ENCODE measurements at regions not wholly inside any gene's neighbourhood (a gene's known extent, or its start where the extent isn't known, plus 50 kb on each side); places are given as distances from the start of the nearest gene placed in this dataset.

DNA sequence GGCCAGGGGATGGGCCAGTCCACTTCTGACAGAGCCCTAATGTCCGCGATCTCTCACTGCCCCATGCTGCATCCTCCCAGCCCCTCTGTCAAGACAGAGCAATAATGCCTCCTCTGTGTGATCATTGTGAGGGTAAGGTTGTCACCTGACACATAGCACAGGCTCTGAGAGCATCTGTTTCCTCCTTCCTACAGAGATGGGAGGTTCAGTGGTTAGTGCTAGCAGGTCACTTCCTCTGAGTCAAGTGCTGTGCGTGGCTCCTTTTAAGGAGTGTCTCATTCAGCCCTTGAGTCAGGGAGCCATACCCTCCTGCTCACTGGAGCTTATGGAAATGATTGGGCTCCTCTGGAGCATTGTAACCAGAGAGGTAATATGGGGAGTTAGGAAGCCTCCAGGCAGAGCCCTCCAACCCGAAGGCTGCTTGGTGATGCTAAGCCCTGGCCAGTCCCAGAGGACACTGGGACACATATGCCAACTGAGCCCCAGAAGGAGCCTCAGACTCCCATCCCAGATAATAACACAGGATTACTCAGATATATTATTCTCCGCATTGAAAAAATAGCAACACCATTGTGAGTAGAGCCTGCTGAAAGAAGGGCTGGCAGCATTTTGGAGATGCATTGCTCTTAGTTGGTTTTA, 189.0 kb downstream of the GALNT1 start:
- Mint-ChIP-seq H3K27ac (no peak overlapping the region), H3K9me3 (peaks cover 1% of the 10 kb centered on the region), H3K4me3 (no peak overlapping the region), H3K27me3 (ENCODE audit: insufficient read depth) (no peaks in the 10 kb centered on the region), H3K36me3 (ENCODE audit: low read depth) (no peaks in the 10 kb centered on the region), H3K4me1 (no peaks in the 10 kb centered on the region)
- H3K4me1 ChIP-seq (ENCODE audit: control insufficient read depth, insufficient read depth, low read length): no peaks in the 10 kb centered on the region
- H3K27me3 ChIP-seq (ENCODE audit: control insufficient read depth, insufficient read depth, low read length, poor library complexity, severe bottlenecking): no peaks in the 10 kb centered on the region
- H3K4me3 ChIP-seq (ENCODE audit: low read length): no peak overlapping the region
- TF ChIP-seq, protein P1, sequence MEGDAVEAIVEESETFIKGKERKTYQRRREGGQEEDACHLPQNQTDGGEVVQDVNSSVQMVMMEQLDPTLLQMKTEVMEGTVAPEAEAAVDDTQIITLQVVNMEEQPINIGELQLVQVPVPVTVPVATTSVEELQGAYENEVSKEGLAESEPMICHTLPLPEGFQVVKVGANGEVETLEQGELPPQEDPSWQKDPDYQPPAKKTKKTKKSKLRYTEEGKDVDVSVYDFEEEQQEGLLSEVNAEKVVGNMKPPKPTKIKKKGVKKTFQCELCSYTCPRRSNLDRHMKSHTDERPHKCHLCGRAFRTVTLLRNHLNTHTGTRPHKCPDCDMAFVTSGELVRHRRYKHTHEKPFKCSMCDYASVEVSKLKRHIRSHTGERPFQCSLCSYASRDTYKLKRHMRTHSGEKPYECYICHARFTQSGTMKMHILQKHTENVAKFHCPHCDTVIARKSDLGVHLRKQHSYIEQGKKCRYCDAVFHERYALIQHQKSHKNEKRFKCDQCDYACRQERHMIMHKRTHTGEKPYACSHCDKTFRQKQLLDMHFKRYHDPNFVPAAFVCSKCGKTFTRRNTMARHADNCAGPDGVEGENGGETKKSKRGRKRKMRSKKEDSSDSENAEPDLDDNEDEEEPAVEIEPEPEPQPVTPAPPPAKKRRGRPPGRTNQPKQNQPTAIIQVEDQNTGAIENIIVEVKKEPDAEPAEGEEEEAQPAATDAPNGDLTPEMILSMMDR (conservative IDR thresholded peaks at IDR 0.05): no peak
- no peak overlapping the region for H3K27ac ChIP-seq (ENCODE audit: low read depth, low read length)
- H3K9ac ChIP-seq (ENCODE audit: extremely low read depth, low read length, poor library complexity, severe bottlenecking): no peak overlapping the region
- H3K36me3 ChIP-seq (ENCODE audit: control insufficient read depth, insufficient read depth, low read length): no peaks in the 10 kb centered on the region
- H3K9me3 ChIP-seq (ENCODE audit: control insufficient read depth, low read length): no peaks in the 10 kb centered on the region
- no peak for DNase-seq
- WGBS, 2 experiments (ENCODE audit: insufficient coverage in 1 of 2, insufficient read length in 1 of 2): 62 to 100% methylated on average over 1 to 5 of the region's 5 CpGs

DNA sequence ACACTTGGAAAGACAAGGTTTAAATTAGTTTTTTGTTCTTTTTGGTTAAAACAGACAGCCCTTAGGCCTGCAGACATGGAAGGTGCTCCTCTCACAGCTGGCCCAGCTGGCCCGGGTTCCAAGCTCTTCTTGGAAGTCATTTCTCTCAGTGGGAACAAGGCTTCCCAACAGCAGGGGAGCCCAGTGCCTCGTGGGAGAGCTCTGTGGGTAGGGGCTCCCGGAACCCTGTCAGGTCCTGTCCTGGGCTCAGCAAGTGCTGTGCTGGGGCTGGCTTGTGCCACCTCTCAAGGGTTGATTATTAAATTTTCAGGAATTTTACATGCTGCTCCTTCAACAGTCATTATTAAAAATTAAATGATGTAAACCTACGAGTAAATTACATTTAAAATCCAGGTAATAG, 189.6 kb downstream of the GALNT1 start:
- Histone ChIP-seq H3K27me3 (ENCODE audit: control insufficient read depth, insufficient read depth, low read length, poor library complexity, severe bottlenecking) (no peaks in the 10 kb centered on the region), H3K9me3 (ENCODE audit: control insufficient read depth, low read length) (no peaks in the 10 kb centered on the region), H3K9ac (ENCODE audit: extremely low read depth, low read length, poor library complexity, severe bottlenecking) (no peak overlapping the region), H3K36me3 (ENCODE audit: control insufficient read depth, insufficient read depth, low read length) (no peaks in the 10 kb centered on the region), H3K4me1 (ENCODE audit: control insufficient read depth, insufficient read depth, low read length) (no peaks in the 10 kb centered on the region), H3K27ac (ENCODE audit: low read depth, low read length) (no peak overlapping the region), H3K4me3 (ENCODE audit: low read length) (no peak overlapping the region)
- TF ChIP-seq, protein P1 (conservative IDR thresholded peaks at IDR 0.05): no peak
- Mint-ChIP-seq H3K27me3 (ENCODE audit: insufficient read depth) (no peaks in the 10 kb centered on the region), H3K4me1 (no peaks in the 10 kb centered on the region), H3K36me3 (ENCODE audit: low read depth) (no peaks in the 10 kb centered on the region), H3K27ac (no peak overlapping the region), H3K9me3 (no peaks in the 10 kb centered on the region), H3K4me3 (no peak overlapping the region)
- no peak for DNase-seq
- 78 to 83% methylated on average over 1 to 4 of the region's 4 CpGs for WGBS, 2 experiments (ENCODE audit: insufficient coverage in 1 of 2, insufficient read length in 1 of 2)

DNA sequence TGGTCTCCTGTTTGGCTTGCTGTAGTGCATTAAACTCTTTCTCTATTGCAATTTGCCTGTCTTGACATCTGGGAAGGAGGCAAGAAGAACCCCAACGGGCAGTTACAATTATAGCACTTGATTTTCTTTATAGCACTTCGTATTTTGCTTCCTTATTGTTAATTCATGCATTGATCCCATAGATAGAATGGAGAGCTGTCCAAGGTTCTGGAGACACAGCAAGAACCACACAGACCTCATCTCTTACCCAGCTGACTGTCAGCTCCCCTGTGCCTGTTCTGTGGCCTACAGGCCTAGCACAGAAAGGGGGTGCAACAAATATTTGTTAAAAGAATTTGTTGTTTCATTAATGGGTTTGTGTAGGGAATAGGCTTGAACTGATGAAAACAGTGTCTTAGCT, 194.3 kb downstream of the GALNT1 start:
- H3K27me3 Mint-ChIP-seq (ENCODE audit: insufficient read depth): no peaks in the 10 kb centered on the region
- no peaks in the 10 kb centered on the region for H3K4me1 ChIP-seq (ENCODE audit: control insufficient read depth, insufficient read depth, low read length)
- H3K4me1 Mint-ChIP-seq: no peaks in the 10 kb centered on the region
- no peaks in the 10 kb centered on the region for H3K27me3 ChIP-seq (ENCODE audit: control insufficient read depth, insufficient read depth, low read length, poor library complexity, severe bottlenecking)
- H3K9me3 ChIP-seq (ENCODE audit: control insufficient read depth, low read length): no peaks in the 10 kb centered on the region
- no peak overlapping the region for H3K27ac Mint-ChIP-seq
- no peak overlapping the region for H3K27ac ChIP-seq (ENCODE audit: low read depth, low read length)
- H3K9me3 Mint-ChIP-seq: no peaks in the 10 kb centered on the region
- 60 to 78% methylated on average over 1 to 2 of the region's 2 CpGs for WGBS, 2 experiments (ENCODE audit: insufficient coverage in 1 of 2, insufficient read length in 1 of 2)
- no peak overlapping the region for H3K9ac ChIP-seq (ENCODE audit: extremely low read depth, low read length, poor library complexity, severe bottlenecking)
- no peak overlapping the region for H3K4me3 ChIP-seq (ENCODE audit: low read length)
- TF ChIP-seq, protein P1 (conservative IDR thresholded peaks at IDR 0.05): no peak
- no peaks in the 10 kb centered on the region for H3K36me3 ChIP-seq (ENCODE audit: control insufficient read depth, insufficient read depth, low read length)
- DNase-seq: peak; percentile 59
- H3K36me3 Mint-ChIP-seq (ENCODE audit: low read depth): no peaks in the 10 kb centered on the region
- H3K4me3 Mint-ChIP-seq: no peak overlapping the region

Measured in endodermal cell (in vitro differentiated cells).